HepG2 (cell line): ENCODE measurements at regions not wholly inside any gene's neighbourhood (a gene's known extent, or its start where the extent isn't known, plus 50 kb on each side); places are given as distances from the start of the nearest gene placed in this dataset.

Experiments
- ATAC-seq: fragments of 200-7000 bp; cut with Tn5 transposase; 3 replicates; pipeline ENCODE4 v1.9.1; 2020; ENCODE audit warnings: mild to moderate bottlenecking, moderate library complexity
- BruUV-seq: library from RNA; stranded (reverse); fragments of 400-500 nt; replicated peaks from 2 replicates; lab custom pipeline; 2021; lab: Mats Ljungman, UMichigan
- CTCF ChIA-PET: fragments of 300-600 bp; formaldehyde crosslinking; extraction: SDS; loops from one replicate; lab custom pipeline; 2021; ENCODE audit warnings: low total read pairs, inconsistent platforms, low intra/inter-chr PET ratio; lab: Yijun Ruan, JAX
- POLR2A ChIA-PET: fragments of 350-600 bp; sonication (Branson Sonifier 250); formaldehyde crosslinking; loops from one replicate; lab custom pipeline; 2020; ENCODE audit warnings: antibody characterized with exemption, inconsistent platforms; lab: Yijun Ruan, JAX
- DNase-seq: peaks from one replicate; pipeline ENCODE4 v3.0.0-alpha.2; 2015; ENCODE audit warnings: low spot score
- FAIRE-seq: peaks from 3 replicates; lab custom pipeline; 2011; peaks lifted over from hg19 to GRCh38; lab: Jason Lieb, UNC
- H2AFZ ChIP-seq: one replicate; pipeline ENCODE4 v1.6.1; 2011; ENCODE audit warnings: low read length, inconsistent platforms
- H3K27ac ChIP-seq: fragments of 300-600 bp; 3 replicates; pipeline ENCODE4 v1.8.0; 2011; ENCODE audit warnings: mixed run types, mild to moderate bottlenecking, mixed read lengths, low read length, inconsistent platforms; ENCODE audit not compliant: insufficient read depth; ENCODE audit errors: extremely low read length
- H3K27me3 ChIP-seq, 2 experiments: fragments of 200-600 bp in 1 of 2; 2 replicates in 1 of 2; 3 replicates in 1 of 2; pipeline versions ENCODE4 v1.6.0 to v1.8.0; 2011; ENCODE audit warnings: low read length in 2 of 2, mild to moderate bottlenecking in 2 of 2, moderate library complexity in 2 of 2, inconsistent platforms in 1 of 2; ENCODE audit not compliant: insufficient read depth in 2 of 2, control insufficient read depth in 1 of 2
- H3K36me3 ChIP-seq, 2 experiments: fragments of 200-600 bp in 1 of 2; replicated peaks in 1 of 2; 2 replicates in 1 of 2; 3 replicates in 1 of 2; pipeline versions ENCODE4 v1.5.1 to v1.8.0; 2011; ENCODE audit warnings: low read length in 2 of 2, inconsistent platforms in 1 of 2; ENCODE audit not compliant: insufficient read depth in 2 of 2, control insufficient read depth in 1 of 2
- H3K4me1 ChIP-seq: 2 replicates; pipeline ENCODE4 v1.5.1; 2012; ENCODE audit warnings: low read length, inconsistent platforms; ENCODE audit not compliant: insufficient read depth
- H3K4me2 ChIP-seq: 2 replicates; pipeline ENCODE4 v1.6.0; 2011; ENCODE audit warnings: low read depth, low read length, inconsistent platforms
- H3K4me3 ChIP-seq, 3 experiments: fragments of 200-600 bp in 1 of 3; sonication (generic), shearing (Covaris generic) in 1 of 3; replicated peaks in 1 of 3; 2 replicates each; pipeline ENCODE4 v1.5.1; 2011 to 2016; ENCODE audit warnings: low read length in 3 of 3, inconsistent platforms in 2 of 3, low read depth in 2 of 3, mild to moderate bottlenecking in 2 of 3, control low read depth in 1 of 3, mixed read lengths in 1 of 3; ENCODE audit not compliant: insufficient read depth in 1 of 3
- H3K79me2 ChIP-seq: one replicate; pipeline ENCODE4 v1.6.1; 2011; ENCODE audit warnings: low read length, inconsistent platforms; ENCODE audit not compliant: insufficient read depth
- H3K9ac ChIP-seq: 2 replicates; pipeline ENCODE4 v1.6.0; 2011; ENCODE audit warnings: mild to moderate bottlenecking, low read depth, low read length, inconsistent platforms; ENCODE audit not compliant: insufficient read depth
- H3K9me3 ChIP-seq: 2 replicates; pipeline ENCODE4 v1.5.1; 2012; ENCODE audit warnings: mild to moderate bottlenecking, low read length
- H4K20me1 ChIP-seq: 2 replicates; pipeline ENCODE4 v1.6.0; 2011; ENCODE audit warnings: inconsistent platforms, mild to moderate bottlenecking, low read length, moderate library complexity; ENCODE audit not compliant: insufficient read depth
- CREM ChIP-seq, 2 experiments: sonication (generic) in 1 of 2; formaldehyde crosslinking in 1 of 2; IDR thresholded peaks; 2 replicates each; pipeline versions ENCODE4 v1.4.0 to v1.6.1; 2016 to 2020; ENCODE audit warnings: antibody characterized with exemption in 1 of 2, mild to moderate bottlenecking in 1 of 2, missing genetic modification reagents in 1 of 2
- MAZ ChIP-seq, 2 experiments: sonication (generic) in 1 of 2; formaldehyde crosslinking in 1 of 2; IDR thresholded peaks; 2 replicates each; pipeline versions ENCODE4 v1.5.0 to v1.6.1; 2012 to 2020; ENCODE audit warnings: low read depth in 2 of 2, mild to moderate bottlenecking in 2 of 2, borderline replicate concordance in 1 of 2, improper control_type of control experiment in 1 of 2, low read length in 1 of 2, missing genetic modification reagents in 1 of 2, moderate library complexity in 1 of 2
- MXD3 ChIP-seq: IDR thresholded peaks from 2 replicates; pipeline ENCODE4 v1.6.1; 2016; ENCODE audit warnings: mild to moderate bottlenecking, missing biosample characterization, missing genetic modification reagents
- PPARG ChIP-seq: conservative IDR thresholded peaks from 2 replicates; pipeline ENCODE4 v1.6.1; 2016; ENCODE audit warnings: missing biosample characterization, missing genetic modification reagents
- ZBTB44 ChIP-seq: sonication (generic); formaldehyde crosslinking; IDR thresholded peaks from 2 replicates; pipeline ENCODE4 v1.4.0; 2020; ENCODE audit warnings: missing genetic modification reagents
- WGBS: methylation state at CpG from one replicate; pipeline ENCODE4 v1.1.6; 2017; ENCODE audit warnings: low lambda C conversion rate; 5-methylcytosine and 5-hydroxymethylcytosine counted together
- in situ Hi-C: cut with HindIII; loops from 2 replicates; pipeline ENCODE4 v1.10.0; 2017; ENCODE audit warnings: low pct_unique_long_range_greater_than_20kb; ENCODE audit not compliant: extremely low pct_ligation_motif_present
- intact Hi-C: fragments of 100-400 bp; cut with micrococcal nuclease; formaldehyde crosslinking; loops from one replicate; pipeline ENCODE4 v1.10.0; 2022; ENCODE audit not compliant: unreplicated experiment
- TF ChIP-seq, protein P1 (sequence below): sonication (generic); formaldehyde crosslinking; conservative IDR thresholded peaks from 2 replicates; pipeline ENCODE4 v1.4.0; 2020; ENCODE audit warnings: missing genetic modification reagents
- TF ChIP-seq, protein P2 (sequence below), 2 experiments: fragments of 450-650 bp in 1 of 2; sonication (generic) in 1 of 2; formaldehyde crosslinking; IDR thresholded peaks; 2 replicates each; pipeline versions ENCODE4 v1.5.0 to v1.8.0; 2020 to 2022; ENCODE audit warnings: mild to moderate bottlenecking in 1 of 2, missing genetic modification reagents in 1 of 2
- TF ChIP-seq, protein P3 (sequence below): sonication (generic); formaldehyde crosslinking; IDR thresholded peaks from 2 replicates; pipeline ENCODE4 v1.8.0; 2022; ENCODE audit warnings: mild to moderate bottlenecking, missing genetic modification reagents, moderate library complexity

GRCh38 chr2:49515996-49516782 is 361.9 kb upstream of the FSHR start:
- CTCF ChIA-PET, result no interaction called here
- FAIRE-seq, result no peak
- BruUV-seq, result no TSS peak

More at GRCh38 chr2:49515996-49516782, 361.9 kb upstream of the FSHR start:
- 3% methylated on average over 2 of the region's 2 CpGs for WGBS
- Histone ChIP-seq H3K4me3 (no peak overlapping the region), H3K9ac (no peak overlapping the region), H3K4me1 (no peaks in the 10 kb centered on the region), H3K27ac (no peak overlapping the region), H2AFZ (no peak overlapping the region), H3K4me2 (no peak overlapping the region), H3K79me2 (no peaks in the 10 kb centered on the region), H3K9me3 (peaks cover 41% of the 10 kb centered on the region), H3K27me3 (no peaks in the 10 kb centered on the region), H4K20me1 (no peaks in the 10 kb centered on the region), H3K36me3 (no peaks in the 10 kb centered on the region)
- ATAC-seq (no peak), DNase-seq (no peak)
- TF ChIP-seq ZBTB44 (CRISPR knock-in tag) (no peak), PPARG (CRISPR knock-in tag) (no peak), MAZ (IDR thresholded peaks at IDR 0.05; ENCODE audit: borderline replicate concordance, low read depth, low read length) (no peak), MAZ (CRISPR knock-in tag; IDR thresholded peaks at IDR 0.05; ENCODE audit: low read depth) (no peak), CREM (IDR thresholded peaks at IDR 0.05) (no peak), CREM (CRISPR knock-in tag; IDR thresholded peaks at IDR 0.05) (no peak), MXD3 (no peak)
- TF ChIP-seq, protein P1, sequence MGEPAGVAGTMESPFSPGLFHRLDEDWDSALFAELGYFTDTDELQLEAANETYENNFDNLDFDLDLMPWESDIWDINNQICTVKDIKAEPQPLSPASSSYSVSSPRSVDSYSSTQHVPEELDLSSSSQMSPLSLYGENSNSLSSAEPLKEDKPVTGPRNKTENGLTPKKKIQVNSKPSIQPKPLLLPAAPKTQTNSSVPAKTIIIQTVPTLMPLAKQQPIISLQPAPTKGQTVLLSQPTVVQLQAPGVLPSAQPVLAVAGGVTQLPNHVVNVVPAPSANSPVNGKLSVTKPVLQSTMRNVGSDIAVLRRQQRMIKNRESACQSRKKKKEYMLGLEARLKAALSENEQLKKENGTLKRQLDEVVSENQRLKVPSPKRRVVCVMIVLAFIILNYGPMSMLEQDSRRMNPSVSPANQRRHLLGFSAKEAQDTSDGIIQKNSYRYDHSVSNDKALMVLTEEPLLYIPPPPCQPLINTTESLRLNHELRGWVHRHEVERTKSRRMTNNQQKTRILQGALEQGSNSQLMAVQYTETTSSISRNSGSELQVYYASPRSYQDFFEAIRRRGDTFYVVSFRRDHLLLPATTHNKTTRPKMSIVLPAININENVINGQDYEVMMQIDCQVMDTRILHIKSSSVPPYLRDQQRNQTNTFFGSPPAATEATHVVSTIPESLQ, result no peak
- TF ChIP-seq, protein P2, sequence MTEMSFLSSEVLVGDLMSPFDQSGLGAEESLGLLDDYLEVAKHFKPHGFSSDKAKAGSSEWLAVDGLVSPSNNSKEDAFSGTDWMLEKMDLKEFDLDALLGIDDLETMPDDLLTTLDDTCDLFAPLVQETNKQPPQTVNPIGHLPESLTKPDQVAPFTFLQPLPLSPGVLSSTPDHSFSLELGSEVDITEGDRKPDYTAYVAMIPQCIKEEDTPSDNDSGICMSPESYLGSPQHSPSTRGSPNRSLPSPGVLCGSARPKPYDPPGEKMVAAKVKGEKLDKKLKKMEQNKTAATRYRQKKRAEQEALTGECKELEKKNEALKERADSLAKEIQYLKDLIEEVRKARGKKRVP (CRISPR knock-in tag; IDR thresholded peaks at IDR 0.05), result no peak
- TF ChIP-seq, protein P3, sequence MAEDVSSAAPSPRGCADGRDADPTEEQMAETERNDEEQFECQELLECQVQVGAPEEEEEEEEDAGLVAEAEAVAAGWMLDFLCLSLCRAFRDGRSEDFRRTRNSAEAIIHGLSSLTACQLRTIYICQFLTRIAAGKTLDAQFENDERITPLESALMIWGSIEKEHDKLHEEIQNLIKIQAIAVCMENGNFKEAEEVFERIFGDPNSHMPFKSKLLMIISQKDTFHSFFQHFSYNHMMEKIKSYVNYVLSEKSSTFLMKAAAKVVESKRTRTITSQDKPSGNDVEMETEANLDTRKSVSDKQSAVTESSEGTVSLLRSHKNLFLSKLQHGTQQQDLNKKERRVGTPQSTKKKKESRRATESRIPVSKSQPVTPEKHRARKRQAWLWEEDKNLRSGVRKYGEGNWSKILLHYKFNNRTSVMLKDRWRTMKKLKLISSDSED, result no peak
- intact Hi-C loops (no loop called here), in situ Hi-C loops (no loop called here)
- POLR2A ChIA-PET, result no interaction called here
